ENCODE measurements at regions not wholly inside any gene's neighbourhood (a gene's known extent, or its start where the extent isn't known, plus 50 kb on each side); places are given as distances from the start of the nearest gene placed in this dataset.

DNA sequence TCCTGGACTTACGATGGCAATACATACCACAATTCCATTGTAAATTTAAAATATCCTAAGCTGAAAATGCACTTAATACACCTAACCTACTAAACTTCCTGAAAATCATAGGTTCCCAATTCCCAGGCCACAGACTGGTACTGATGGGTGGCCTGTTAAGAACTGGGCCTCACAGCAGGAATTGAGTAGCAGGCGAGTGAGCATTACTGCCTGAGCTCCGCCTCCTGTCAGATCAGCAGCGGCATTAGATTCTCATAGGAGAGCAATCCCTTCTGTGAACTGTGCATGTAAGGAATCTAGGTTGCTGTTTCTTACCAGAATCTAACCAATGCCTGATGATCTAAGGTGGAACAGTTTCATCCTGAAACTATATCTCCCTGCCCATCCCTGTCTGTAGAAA, 1670.2 kb upstream of the PCDH20 start:
- Histone ChIP-seq H3K27me3 (no peaks in the 10 kb centered on the region), H3K4me3 (no peak overlapping the region), H3K79me2 (no peaks in the 10 kb centered on the region), H3K9me2 (replicated peaks; ENCODE audit: insufficient read depth) (no peaks in the 10 kb centered on the region), H3K4me1 (ENCODE audit: insufficient read depth) (no peaks in the 10 kb centered on the region), H3K27ac (no peak overlapping the region), H3K4me2 (no peak overlapping the region), H2AFZ (no peak overlapping the region), H3K9me3 (ENCODE audit: low read depth) (no peaks in the 10 kb centered on the region), H4K20me1 (ENCODE audit: insufficient read depth, poor library complexity, severe bottlenecking) (no peaks in the 10 kb centered on the region), H3K36me3 (replicated peaks; ENCODE audit: insufficient read depth, low read depth) (no peaks in the 10 kb centered on the region)
- TF ChIP-seq, protein P1, sequence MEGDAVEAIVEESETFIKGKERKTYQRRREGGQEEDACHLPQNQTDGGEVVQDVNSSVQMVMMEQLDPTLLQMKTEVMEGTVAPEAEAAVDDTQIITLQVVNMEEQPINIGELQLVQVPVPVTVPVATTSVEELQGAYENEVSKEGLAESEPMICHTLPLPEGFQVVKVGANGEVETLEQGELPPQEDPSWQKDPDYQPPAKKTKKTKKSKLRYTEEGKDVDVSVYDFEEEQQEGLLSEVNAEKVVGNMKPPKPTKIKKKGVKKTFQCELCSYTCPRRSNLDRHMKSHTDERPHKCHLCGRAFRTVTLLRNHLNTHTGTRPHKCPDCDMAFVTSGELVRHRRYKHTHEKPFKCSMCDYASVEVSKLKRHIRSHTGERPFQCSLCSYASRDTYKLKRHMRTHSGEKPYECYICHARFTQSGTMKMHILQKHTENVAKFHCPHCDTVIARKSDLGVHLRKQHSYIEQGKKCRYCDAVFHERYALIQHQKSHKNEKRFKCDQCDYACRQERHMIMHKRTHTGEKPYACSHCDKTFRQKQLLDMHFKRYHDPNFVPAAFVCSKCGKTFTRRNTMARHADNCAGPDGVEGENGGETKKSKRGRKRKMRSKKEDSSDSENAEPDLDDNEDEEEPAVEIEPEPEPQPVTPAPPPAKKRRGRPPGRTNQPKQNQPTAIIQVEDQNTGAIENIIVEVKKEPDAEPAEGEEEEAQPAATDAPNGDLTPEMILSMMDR (IDR thresholded peaks at IDR 0.05; ENCODE audit: poor library complexity), result no peak
- TF ChIP-seq EZH2 (IDR thresholded peaks at IDR 0.05; ENCODE audit: borderline replicate concordance), result no peak
- no peak for TF ChIP-seq EZH2phosphoT487 (IDR thresholded peaks at IDR 0.05; ENCODE audit: low read depth, severe bottlenecking, unreplicated experiment)
- WGBS (ENCODE audit: low lambda C conversion rate, missing lambda C conversion rate), result 82% methylated on average over 4 of the region's 4 CpGs
- DNase-seq (ENCODE audit: low spot score), result no peak

DNA sequence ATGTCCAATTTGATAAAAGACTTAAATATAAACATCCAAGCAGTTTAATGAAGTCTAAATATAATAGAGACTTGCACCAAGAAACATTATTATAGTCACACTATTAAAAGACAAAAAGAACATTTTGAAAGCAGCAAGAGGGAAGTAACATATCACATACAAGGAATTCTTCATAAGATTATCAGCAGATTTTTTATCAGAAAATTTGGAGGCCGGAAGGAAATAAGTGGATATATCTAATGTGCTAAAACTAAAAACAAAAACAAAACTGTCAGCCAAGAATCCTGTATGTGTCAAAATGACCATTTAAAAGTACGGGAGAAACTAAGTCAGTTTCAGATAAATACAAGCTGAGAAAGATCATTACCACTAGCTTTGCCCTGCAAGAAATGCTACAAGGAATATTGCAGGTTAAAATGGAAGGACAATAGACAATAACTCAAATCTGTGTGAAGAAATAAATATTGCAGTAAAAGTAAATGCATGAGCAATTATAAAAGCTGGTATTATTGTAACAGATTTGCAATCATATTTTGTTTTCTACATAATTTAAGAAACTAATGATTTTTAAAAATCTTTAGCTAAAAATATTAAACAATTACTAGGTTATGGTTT, 1665.9 kb upstream of the PCDH20 start:
- Histone ChIP-seq H3K9me2 (replicated peaks; ENCODE audit: insufficient read depth) (no peaks in the 10 kb centered on the region), H3K4me2 (no peak overlapping the region), H2AFZ (no peak overlapping the region), H3K79me2 (no peaks in the 10 kb centered on the region), H3K36me3 (replicated peaks; ENCODE audit: insufficient read depth, low read depth) (no peaks in the 10 kb centered on the region), H3K27ac (no peak overlapping the region), H3K4me3 (no peak overlapping the region), H3K9me3 (ENCODE audit: low read depth) (no peaks in the 10 kb centered on the region), H4K20me1 (ENCODE audit: insufficient read depth, poor library complexity, severe bottlenecking) (no peaks in the 10 kb centered on the region), H3K27me3 (no peaks in the 10 kb centered on the region), H3K4me1 (ENCODE audit: insufficient read depth) (no peaks in the 10 kb centered on the region)
- WGBS (ENCODE audit: low lambda C conversion rate, missing lambda C conversion rate), result 86% methylated on average over 2 of the region's 2 CpGs
- TF ChIP-seq, protein P1 (IDR thresholded peaks at IDR 0.05; ENCODE audit: poor library complexity), result no peak
- TF ChIP-seq EZH2 (IDR thresholded peaks at IDR 0.05; ENCODE audit: borderline replicate concordance) (no peak), EZH2phosphoT487 (IDR thresholded peaks at IDR 0.05; ENCODE audit: low read depth, severe bottlenecking, unreplicated experiment) (no peak)
- no peak for DNase-seq (ENCODE audit: low spot score)

DNA sequence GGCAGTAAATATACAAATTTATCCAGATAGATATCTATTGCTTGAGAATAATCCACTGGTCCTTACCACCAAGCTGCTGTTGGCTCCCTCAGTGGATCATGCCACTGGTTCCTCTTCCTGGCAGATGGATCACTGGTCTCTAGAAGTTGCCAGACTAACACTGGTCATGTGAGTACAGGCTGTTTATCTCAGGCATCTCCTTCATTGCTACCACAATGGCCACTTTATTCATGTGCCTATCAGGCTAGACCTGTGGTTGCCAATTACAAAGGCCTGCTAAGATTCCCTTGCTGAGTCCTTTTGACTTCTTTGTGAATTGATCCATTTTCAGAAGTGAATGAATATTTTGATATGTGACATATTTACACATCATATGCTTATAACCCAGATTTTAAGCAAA, 1659.5 kb upstream of the PCDH20 start:
- Histone ChIP-seq H3K9me3 (ENCODE audit: low read depth) (no peaks in the 10 kb centered on the region), H3K27ac (no peak overlapping the region), H3K9me2 (replicated peaks; ENCODE audit: insufficient read depth) (no peaks in the 10 kb centered on the region), H4K20me1 (ENCODE audit: insufficient read depth, poor library complexity, severe bottlenecking) (no peaks in the 10 kb centered on the region), H3K4me3 (no peak overlapping the region), H3K4me1 (ENCODE audit: insufficient read depth) (no peaks in the 10 kb centered on the region), H2AFZ (no peak overlapping the region), H3K27me3 (no peaks in the 10 kb centered on the region), H3K79me2 (no peaks in the 10 kb centered on the region), H3K36me3 (replicated peaks; ENCODE audit: insufficient read depth, low read depth) (no peaks in the 10 kb centered on the region), H3K4me2 (no peak overlapping the region)
- TF ChIP-seq, protein P1 (IDR thresholded peaks at IDR 0.05; ENCODE audit: poor library complexity), result no peak
- TF ChIP-seq EZH2phosphoT487 (IDR thresholded peaks at IDR 0.05; ENCODE audit: low read depth, severe bottlenecking, unreplicated experiment) (no peak), EZH2 (IDR thresholded peaks at IDR 0.05; ENCODE audit: borderline replicate concordance) (no peak)
- DNase-seq (ENCODE audit: low spot score), result no peak

DNA sequence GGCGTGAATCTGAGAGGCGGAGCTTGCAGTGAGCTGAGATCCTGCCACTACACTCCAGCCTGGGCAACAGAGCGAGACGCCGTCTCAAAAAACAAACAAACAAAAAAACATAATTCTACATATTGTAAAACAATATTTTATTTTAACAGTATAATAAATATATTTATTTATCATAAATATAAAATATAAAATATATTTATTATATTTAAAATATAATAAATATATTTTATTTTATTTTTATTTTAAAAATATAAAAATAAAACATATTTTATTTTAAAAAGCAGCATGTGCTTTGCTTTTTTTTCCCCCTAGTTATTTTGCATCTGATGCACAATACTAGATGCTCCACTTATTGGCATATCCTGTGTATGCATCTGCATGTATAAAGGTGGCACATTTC, 1634.6 kb upstream of the PCDH20 start:
- H3K4me1 ChIP-seq (ENCODE audit: insufficient read depth), result no peaks in the 10 kb centered on the region
- 98% methylated on average over 5 of the region's 5 CpGs for WGBS (ENCODE audit: low lambda C conversion rate, missing lambda C conversion rate)

More for the DNA sequence above, 1634.6 kb upstream of the PCDH20 start:
- no peaks in the 10 kb centered on the region for H3K9me3 ChIP-seq (ENCODE audit: low read depth)
- no peak overlapping the region for H3K4me3 ChIP-seq
- H3K79me2 ChIP-seq, result no peaks in the 10 kb centered on the region
- H2AFZ ChIP-seq, result no peak overlapping the region
- H3K36me3 ChIP-seq (replicated peaks; ENCODE audit: insufficient read depth, low read depth), result no peaks in the 10 kb centered on the region
- H4K20me1 ChIP-seq (ENCODE audit: insufficient read depth, poor library complexity, severe bottlenecking), result no peaks in the 10 kb centered on the region
- no peak for TF ChIP-seq EZH2 (IDR thresholded peaks at IDR 0.05; ENCODE audit: borderline replicate concordance)
- TF ChIP-seq, protein P1 (IDR thresholded peaks at IDR 0.05; ENCODE audit: poor library complexity), result no peak
- TF ChIP-seq EZH2phosphoT487 (IDR thresholded peaks at IDR 0.05; ENCODE audit: low read depth, severe bottlenecking, unreplicated experiment), result no peak
- H3K27me3 ChIP-seq, result no peaks in the 10 kb centered on the region
- no peaks in the 10 kb centered on the region for H3K9me2 ChIP-seq (replicated peaks; ENCODE audit: insufficient read depth)
- no peak overlapping the region for H3K4me2 ChIP-seq
- DNase-seq (ENCODE audit: low spot score), result no peak
- no peak overlapping the region for H3K27ac ChIP-seq

Measured in hepatocyte (in vitro differentiated cells).